ENCODE measurements at regions not wholly inside any gene's neighbourhood (a gene's known extent, or its start where the extent isn't known, plus 50 kb on each side); places are given as distances from the start of the nearest gene placed in this dataset.

- TF ChIP-seq POLR2AphosphoS5 (IDR thresholded peaks at IDR 0.05; ENCODE audit: low read depth, low read length) (no peak), POLR2A (IDR thresholded peaks at IDR 0.05; ENCODE audit: low read depth, low read length) (no peak)
Measured at GRCh38 chr10:55400075-55400849, 599.2 kb upstream of the PCDH15 start.
